Activated CD4-positive, alpha-beta memory T cell treated with anti-CD3 and anti-CD28 coated beads for 36 hours (primary cell): ENCODE measurements at regions not wholly inside any gene's neighbourhood (a gene's known extent, or its start where the extent isn't known, plus 50 kb on each side); places are given as distances from the start of the nearest gene placed in this dataset.

Experiments
- CTCF ChIA-PET: fragments of 350-600 bp; sonication (Branson Sonifier 250); formaldehyde crosslinking; loops from one replicate; lab custom pipeline; 2021; ENCODE audit warnings: antibody characterized with exemption, inconsistent platforms; lab: Charles Lee
- POLR2A ChIA-PET: fragments of 350-600 bp; sonication (Branson Sonifier 250); formaldehyde crosslinking; loops from one replicate; lab custom pipeline; 2021; ENCODE audit warnings: antibody characterized with exemption; lab: Charles Lee
- DNase-seq: peaks from one replicate; pipeline ENCODE4 v3.0.0-alpha.2; 2020
- H3K27ac Mint-ChIP-seq: one replicate; pipeline ENCODE4 v1.8.0; 2021; ENCODE audit warnings: mixed read lengths
- H3K27me3 Mint-ChIP-seq: one replicate; pipeline ENCODE4 v1.8.0; 2021; ENCODE audit warnings: mixed read lengths
- H3K36me3 Mint-ChIP-seq: one replicate; pipeline ENCODE4 v1.8.0; 2021; ENCODE audit warnings: mixed read lengths
- H3K4me1 Mint-ChIP-seq: one replicate; pipeline ENCODE4 v1.8.0; 2021; ENCODE audit warnings: low read depth, mixed read lengths
- H3K4me3 Mint-ChIP-seq: one replicate; pipeline ENCODE4 v1.8.0; 2021; ENCODE audit warnings: mild to moderate bottlenecking, mixed read lengths
- H3K9me3 Mint-ChIP-seq: one replicate; pipeline ENCODE4 v1.8.0; 2021; ENCODE audit warnings: mixed read lengths
- intact Hi-C: fragments of 100-400 bp; cut with micrococcal nuclease; formaldehyde crosslinking; loops from one replicate; pipeline ENCODE4 v1.15.1; 2023

DNA sequence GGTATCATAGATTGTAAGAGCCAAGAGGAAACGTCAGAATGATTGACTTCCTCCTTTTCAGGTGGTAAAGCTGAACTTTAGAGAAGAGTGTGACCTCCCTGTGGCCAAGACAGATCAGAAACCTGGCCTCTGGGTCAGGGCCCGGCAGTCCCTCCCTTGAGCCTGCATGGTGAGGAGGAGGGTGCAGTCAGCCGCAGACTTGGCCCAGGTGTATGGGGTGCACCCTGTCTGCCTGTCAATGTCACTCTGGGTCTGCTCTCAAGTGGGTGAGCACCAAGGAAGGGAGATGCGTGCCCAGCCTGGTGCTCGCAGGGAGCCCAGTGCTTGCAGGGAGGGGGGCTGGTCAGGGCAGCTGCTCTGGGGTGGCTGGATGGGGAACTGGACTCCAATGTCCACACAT lies 134.4 kb upstream of the SNTG2 start:
- DNase-seq = no peak
- ChIA-PET CTCF (no interaction called here), POLR2A (no interaction called here)
- peaks cover 3% of the 10 kb centered on the region for H3K9me3 Mint-ChIP-seq
- H3K27me3 Mint-ChIP-seq = no peaks in the 10 kb centered on the region
- no peaks in the 10 kb centered on the region for H3K4me1 Mint-ChIP-seq
- intact Hi-C loops = no loop called here
- H3K36me3 Mint-ChIP-seq = no peaks in the 10 kb centered on the region
- H3K4me3 Mint-ChIP-seq = no peak overlapping the region
- no peak overlapping the region for H3K27ac Mint-ChIP-seq

DNA sequence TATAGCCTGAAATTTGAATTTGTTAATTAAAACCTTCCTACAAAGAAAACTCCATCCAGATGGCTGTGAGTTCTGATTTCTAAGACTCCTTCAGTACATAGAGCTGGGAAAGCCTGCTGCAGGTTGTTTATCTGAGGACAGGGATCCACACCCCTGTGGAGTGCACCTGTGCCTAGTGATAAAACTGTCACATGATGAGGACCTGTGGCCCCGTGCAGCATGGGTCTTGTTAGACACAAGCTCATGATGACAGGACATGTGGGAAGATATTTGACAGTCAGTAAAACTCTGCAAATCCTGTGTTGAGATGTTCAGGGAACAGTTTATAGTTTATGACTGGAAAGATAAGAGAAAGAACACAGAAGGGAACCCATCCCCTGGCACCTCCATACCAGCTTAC lies 133.2 kb upstream of the TMEM18 start:
- Mint-ChIP-seq H3K4me3 (no peak overlapping the region), H3K27me3 (no peaks in the 10 kb centered on the region), H3K27ac (no peak overlapping the region), H3K4me1 (no peaks in the 10 kb centered on the region), H3K36me3 (no peaks in the 10 kb centered on the region), H3K9me3 (no peaks in the 10 kb centered on the region)
- POLR2A ChIA-PET = no interaction called here
- DNase-seq = no peak
- CTCF ChIA-PET = no interaction called here
- intact Hi-C loops = no loop called here

DNA sequence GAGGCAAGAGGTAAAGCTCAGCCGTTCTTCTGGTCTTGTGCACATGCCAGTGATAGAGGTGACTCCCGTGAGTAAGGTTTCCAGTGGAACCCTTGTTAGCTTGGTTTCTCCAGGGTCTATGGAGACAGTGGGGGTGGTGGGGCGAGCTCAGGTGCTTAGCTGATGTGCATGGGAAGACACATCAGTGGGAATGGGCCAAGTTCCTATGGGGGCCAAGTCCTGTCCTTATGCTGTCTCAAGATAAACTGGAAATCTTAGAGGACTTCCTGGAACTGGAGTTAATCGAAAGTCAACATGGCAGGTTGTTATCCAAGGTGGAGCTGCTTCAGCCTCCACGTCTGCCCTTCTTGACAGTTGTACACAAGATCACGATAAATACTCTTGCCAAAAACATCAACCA lies 130.1 kb upstream of the TMEM18 start:
- POLR2A ChIA-PET = no interaction called here
- no peak overlapping the region for H3K4me3 Mint-ChIP-seq
- intact Hi-C loops = no loop called here
- no peak overlapping the region for H3K27ac Mint-ChIP-seq
- no peak for DNase-seq
- CTCF ChIA-PET = no interaction called here
- H3K36me3 Mint-ChIP-seq = no peaks in the 10 kb centered on the region
- H3K27me3 Mint-ChIP-seq = no peaks in the 10 kb centered on the region
- H3K9me3 Mint-ChIP-seq = no peaks in the 10 kb centered on the region
- H3K4me1 Mint-ChIP-seq = no peaks in the 10 kb centered on the region

DNA sequence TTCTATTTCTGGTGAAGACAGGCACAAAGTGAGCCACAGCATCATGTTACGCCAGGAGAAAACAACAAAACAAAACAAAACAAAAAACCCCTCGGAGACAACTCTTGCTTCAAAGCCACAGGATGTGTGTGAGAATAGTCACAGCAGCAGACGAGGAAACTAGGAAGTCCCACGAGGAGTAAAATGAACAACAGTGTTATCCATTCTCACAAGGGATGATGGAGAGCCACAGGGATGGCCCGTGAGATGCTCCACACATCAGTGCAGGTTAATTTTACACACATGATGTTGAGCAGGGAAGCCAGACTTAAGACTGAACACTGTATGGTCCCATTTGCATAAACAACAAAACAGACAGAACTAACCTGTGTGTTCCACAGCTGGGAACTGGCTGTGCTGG lies 128.5 kb upstream of the TMEM18 start:
- H3K4me1 Mint-ChIP-seq = no peaks in the 10 kb centered on the region
- intact Hi-C loops = no loop called here
- no peaks in the 10 kb centered on the region for H3K36me3 Mint-ChIP-seq
- no peak overlapping the region for H3K4me3 Mint-ChIP-seq
- ChIA-PET POLR2A (no interaction called here), CTCF (no interaction called here)
- no peaks in the 10 kb centered on the region for H3K27me3 Mint-ChIP-seq
- no peak overlapping the region for H3K27ac Mint-ChIP-seq
- no peak for DNase-seq
- no peaks in the 10 kb centered on the region for H3K9me3 Mint-ChIP-seq

DNA sequence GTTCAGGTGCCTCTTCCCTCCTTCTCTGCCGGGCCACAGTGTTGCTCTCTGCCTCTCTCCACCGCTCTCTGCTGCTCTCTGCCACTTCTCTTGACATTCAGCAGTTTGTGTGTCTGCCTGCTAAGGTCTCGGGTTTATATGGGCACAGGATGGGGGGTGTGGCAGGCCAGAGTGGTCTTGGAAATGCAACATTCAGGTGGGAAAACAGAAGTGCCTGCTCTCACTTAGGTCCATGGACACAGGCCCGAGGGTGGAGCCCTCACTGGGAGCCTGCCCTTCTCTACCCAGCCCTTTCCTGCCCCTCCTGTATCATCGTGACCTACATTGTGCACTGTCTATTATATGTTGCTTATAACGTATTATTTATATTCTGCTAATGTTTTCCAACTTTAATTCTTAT lies 120.8 kb upstream of the TMEM18 start:
- no peak for DNase-seq
- Mint-ChIP-seq H3K4me1 (no peaks in the 10 kb centered on the region), H3K36me3 (no peaks in the 10 kb centered on the region), H3K27ac (no peak overlapping the region), H3K9me3 (no peaks in the 10 kb centered on the region), H3K4me3 (no peak overlapping the region), H3K27me3 (no peaks in the 10 kb centered on the region)
- POLR2A ChIA-PET = no interaction called here
- intact Hi-C loops = no loop called here
- CTCF ChIA-PET = no interaction called here

DNA sequence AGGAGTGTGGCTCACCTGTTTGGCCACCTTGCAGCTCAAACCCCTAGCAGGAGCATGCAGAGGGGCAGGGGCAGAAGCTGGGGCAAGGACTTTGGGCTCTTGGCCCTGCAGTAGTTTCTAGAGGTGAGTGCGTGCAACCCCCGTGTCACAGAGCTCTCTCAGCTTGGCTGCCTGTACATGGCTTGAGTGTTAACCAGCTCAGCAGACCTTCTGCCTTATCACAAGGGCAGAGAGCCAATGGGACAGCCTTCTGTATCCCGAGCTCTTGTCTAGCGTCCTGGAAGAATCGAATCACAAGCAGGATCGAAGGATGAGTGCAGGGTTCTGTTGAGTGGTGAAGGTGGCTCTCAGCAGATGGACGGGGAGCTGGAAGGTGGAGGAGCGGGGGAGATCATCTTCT lies 120.3 kb upstream of the TMEM18 start:
- no peak overlapping the region for H3K27ac Mint-ChIP-seq
- H3K4me3 Mint-ChIP-seq = no peak overlapping the region
- H3K36me3 Mint-ChIP-seq = no peaks in the 10 kb centered on the region
- CTCF ChIA-PET = no interaction called here
- H3K27me3 Mint-ChIP-seq = no peaks in the 10 kb centered on the region
- intact Hi-C loops = no loop called here
- POLR2A ChIA-PET = no interaction called here
- no peak for DNase-seq
- no peaks in the 10 kb centered on the region for H3K9me3 Mint-ChIP-seq
- H3K4me1 Mint-ChIP-seq = no peaks in the 10 kb centered on the region

DNA sequence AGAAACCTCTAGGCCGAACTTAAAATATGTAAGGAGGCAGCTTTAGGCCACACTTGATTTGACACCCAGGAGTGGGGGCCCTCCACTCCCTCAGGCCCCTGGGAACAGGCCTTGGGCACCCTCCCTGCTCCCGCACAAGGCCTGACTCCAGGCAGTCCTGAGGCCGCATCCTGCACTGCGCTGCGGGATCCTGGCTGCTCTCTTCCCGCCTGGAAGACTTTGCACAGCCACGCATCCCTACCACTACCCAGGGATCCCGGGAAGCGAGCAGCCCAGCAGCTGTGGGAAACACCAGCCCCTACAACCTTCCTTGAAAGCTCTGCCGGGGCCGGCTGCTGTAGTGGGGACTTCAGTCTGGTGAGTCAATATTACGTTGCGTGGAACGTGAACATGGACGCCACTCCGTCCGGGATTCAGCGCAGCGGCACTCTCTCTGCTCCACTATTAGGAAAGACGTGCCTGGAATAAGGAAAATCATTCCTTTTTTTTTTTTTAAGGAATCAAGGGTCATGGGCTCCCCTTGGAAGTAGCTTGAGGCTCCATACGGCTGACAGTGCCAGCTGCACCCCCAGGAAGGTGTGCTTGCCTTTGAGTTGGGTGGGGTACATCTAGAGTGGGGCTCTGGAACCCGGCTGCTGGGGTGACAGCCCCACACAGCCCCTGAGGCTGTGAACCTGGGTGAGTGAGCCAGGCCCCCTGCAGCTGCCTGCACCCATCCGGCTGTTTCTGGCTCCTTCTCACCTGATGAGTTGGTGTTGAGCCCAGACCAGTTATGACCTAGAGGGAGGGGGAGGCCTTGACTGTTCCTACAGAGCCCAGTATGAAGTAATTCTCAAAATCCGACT lies 119.2 kb upstream of the TMEM18 start:
- no peaks in the 10 kb centered on the region for H3K9me3 Mint-ChIP-seq
- H3K36me3 Mint-ChIP-seq = no peaks in the 10 kb centered on the region
- H3K27me3 Mint-ChIP-seq = no peaks in the 10 kb centered on the region
- DNase-seq = no peak
- no peak overlapping the region for H3K4me3 Mint-ChIP-seq
- no peak overlapping the region for H3K27ac Mint-ChIP-seq
- ChIA-PET CTCF (no interaction called here), POLR2A (no interaction called here)
- no peaks in the 10 kb centered on the region for H3K4me1 Mint-ChIP-seq
- intact Hi-C loops = no loop called here

DNA sequence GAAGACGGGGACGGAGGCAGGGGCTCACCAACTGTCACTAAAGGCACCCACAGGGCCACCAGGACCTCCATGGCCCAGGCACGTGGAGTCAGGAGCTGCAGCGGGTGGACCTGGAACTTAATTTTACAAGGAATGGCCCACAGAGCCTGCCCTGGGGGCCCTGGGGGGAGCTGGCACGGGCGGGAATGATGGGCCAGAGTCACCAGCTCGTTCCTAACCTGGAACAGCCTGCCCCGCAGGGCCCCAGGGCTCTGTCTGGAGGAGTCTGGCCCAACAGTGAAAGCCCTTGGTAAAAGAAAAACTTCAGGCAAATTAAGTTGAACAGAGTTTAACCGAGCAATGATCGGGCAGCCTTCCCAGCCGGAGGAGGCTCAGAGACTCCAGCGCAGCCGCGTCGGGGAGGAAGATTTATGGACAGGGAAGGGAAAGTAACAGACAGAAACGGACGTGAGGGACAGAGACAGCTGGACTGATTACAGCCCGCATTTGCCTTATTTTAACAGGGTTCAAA lies 118.4 kb upstream of the TMEM18 start:
- Mint-ChIP-seq H3K4me3 (no peak overlapping the region), H3K4me1 (no peaks in the 10 kb centered on the region), H3K27ac (no peak overlapping the region), H3K36me3 (no peaks in the 10 kb centered on the region), H3K27me3 (no peaks in the 10 kb centered on the region), H3K9me3 (no peaks in the 10 kb centered on the region)
- CTCF ChIA-PET = no interaction called here
- DNase-seq = no peak
- POLR2A ChIA-PET = no interaction called here
- intact Hi-C loops = no loop called here

DNA sequence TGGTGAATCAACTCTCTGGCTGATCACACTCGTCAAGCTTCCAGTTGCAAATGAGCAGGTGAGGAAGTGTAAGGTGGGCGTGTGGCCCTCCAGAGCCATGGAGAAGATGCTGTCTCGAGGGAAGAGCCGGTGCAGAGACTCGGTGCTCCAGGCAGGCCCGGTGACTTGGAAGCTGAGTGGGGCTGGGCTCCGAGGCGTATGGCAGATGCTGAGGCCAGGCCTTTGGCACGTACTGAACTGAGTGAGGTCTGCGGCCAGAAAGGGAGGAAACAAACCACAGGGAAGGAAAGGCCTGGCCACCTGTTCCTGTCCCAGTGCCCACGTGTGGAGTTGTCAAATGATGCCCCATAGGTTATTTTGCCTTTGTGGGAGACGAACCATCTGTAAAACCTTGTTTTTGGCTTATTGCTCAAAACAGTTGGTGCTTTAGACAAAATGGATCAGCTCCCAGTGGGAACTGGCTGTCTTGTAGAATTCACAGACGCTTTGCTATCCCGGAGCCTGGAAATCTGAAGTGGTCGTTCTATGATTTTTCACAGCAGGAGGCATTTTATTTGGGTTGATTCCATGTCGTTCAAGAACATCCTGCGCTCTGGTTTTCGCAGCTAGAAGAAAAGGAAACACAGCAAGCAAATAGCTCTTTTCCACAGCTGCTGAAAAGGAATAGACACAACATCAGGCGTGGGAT lies 117.5 kb upstream of the TMEM18 start:
- ChIA-PET POLR2A (no interaction called here), CTCF (no interaction called here)
- H3K4me3 Mint-ChIP-seq = no peak overlapping the region
- intact Hi-C loops = no loop called here
- H3K9me3 Mint-ChIP-seq = no peaks in the 10 kb centered on the region
- no peak overlapping the region for H3K27ac Mint-ChIP-seq
- H3K4me1 Mint-ChIP-seq = no peaks in the 10 kb centered on the region
- no peaks in the 10 kb centered on the region for H3K36me3 Mint-ChIP-seq
- no peak for DNase-seq
- no peaks in the 10 kb centered on the region for H3K27me3 Mint-ChIP-seq

DNA sequence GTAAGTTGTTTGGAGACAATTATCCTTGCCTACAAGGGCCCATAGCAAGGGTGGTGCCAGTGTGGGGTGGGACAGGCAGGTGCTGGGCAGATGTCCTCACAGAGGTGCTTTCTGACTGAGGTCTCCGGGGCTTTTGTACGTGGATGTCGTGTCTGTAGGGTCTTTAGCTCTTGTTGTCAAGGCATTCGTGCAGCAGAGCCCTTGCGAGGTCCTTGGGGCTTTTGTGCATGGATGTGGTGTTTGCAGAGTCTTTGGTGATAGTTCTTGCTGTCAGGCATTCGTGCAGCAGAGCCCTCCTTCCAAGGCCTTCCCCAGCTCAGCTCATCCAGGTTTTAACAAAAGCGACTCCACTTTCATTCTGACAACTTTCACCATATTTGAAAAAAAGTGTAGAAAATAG lies 116.0 kb upstream of the TMEM18 start:
- POLR2A ChIA-PET = no interaction called here
- Mint-ChIP-seq H3K36me3 (no peaks in the 10 kb centered on the region), H3K4me3 (no peak overlapping the region), H3K4me1 (no peaks in the 10 kb centered on the region), H3K9me3 (no peaks in the 10 kb centered on the region), H3K27ac (no peak overlapping the region), H3K27me3 (no peaks in the 10 kb centered on the region)
- intact Hi-C loops = no loop called here
- CTCF ChIA-PET = no interaction called here
- DNase-seq = no peak

DNA sequence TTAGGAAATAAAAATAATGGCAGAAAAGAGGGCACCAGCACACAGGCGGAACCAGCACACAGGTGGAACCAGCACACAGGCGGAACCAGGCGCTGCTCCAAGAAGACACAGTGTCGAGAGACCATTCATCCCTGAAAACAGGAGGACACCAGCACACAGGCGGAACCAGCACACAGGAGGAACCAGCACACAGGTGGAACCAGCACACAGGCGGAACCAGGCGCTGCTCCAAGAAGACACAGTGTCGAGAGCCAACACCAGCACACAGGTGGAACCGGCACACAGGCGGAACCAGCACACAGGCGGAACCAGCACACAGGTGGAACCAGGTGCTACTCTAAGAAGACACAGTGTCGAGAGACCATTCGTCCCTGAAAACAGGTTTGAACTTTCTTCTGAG lies 115.5 kb upstream of the TMEM18 start:
- ChIA-PET CTCF (no interaction called here), POLR2A (no interaction called here)
- Mint-ChIP-seq H3K4me3 (no peak overlapping the region), H3K27ac (no peak overlapping the region), H3K36me3 (no peaks in the 10 kb centered on the region), H3K27me3 (no peaks in the 10 kb centered on the region), H3K4me1 (no peaks in the 10 kb centered on the region), H3K9me3 (no peaks in the 10 kb centered on the region)
- no peak for DNase-seq
- intact Hi-C loops = no loop called here

DNA sequence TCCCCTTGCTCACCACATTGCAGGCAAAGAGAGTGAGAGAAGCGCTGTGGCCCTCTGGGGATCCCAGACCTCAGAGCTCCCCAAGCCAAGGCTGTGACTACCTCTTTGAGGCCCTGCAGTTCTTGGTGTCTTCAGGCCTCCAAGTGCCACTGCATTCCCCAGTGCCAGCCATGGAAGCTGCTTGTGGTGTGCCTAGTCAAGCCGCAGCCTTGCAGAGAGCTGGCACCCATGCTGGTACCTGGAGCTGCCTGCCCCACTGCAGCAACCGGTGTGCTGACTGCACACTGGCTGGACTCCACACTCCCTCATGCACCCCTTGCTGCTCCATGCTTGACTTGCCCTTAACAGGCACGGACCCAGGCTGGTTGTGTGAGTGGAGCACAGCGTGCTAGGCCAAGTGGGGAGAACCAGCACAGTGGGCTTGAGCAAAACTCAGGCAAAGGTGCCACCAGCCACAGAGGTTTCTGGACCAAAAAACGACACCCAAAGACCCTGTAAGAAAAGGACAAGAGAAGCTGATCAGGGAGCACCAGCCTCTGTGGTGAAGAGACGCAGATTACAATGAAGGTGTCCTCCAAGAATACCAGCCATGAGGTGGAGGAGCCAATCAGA lies 113.5 kb upstream of the TMEM18 start:
- Mint-ChIP-seq H3K9me3 (no peaks in the 10 kb centered on the region), H3K4me1 (no peaks in the 10 kb centered on the region), H3K36me3 (no peaks in the 10 kb centered on the region), H3K4me3 (no peak overlapping the region), H3K27me3 (peaks cover under 1% of the 10 kb centered on the region), H3K27ac (no peak overlapping the region)
- CTCF ChIA-PET = no interaction called here
- DNase-seq = no peak
- intact Hi-C loops = no loop called here
- POLR2A ChIA-PET = no interaction called here
